Stimulated activated naive CD8-positive, alpha-beta T cell treated with anti-CD3 and anti-CD28 coated beads, Interleukin-15, Interleukin-2, amounts not matched to agents 100 U/mL and 50 U/mL, for 24 hours (primary cell): ENCODE measurements at regions not wholly inside any gene's neighbourhood (a gene's known extent, or its start where the extent isn't known, plus 50 kb on each side); places are given as distances from the start of the nearest gene placed in this dataset.

ENCODE experiments used
- ATAC-seq: fragments of 150-1000 bp; cut with Tn5 transposase; one replicate; pipeline ENCODE4 v1.10.0; 2021
- DNase-seq: peaks from one replicate; pipeline ENCODE4 v3.0.0; 2021

DNA sequence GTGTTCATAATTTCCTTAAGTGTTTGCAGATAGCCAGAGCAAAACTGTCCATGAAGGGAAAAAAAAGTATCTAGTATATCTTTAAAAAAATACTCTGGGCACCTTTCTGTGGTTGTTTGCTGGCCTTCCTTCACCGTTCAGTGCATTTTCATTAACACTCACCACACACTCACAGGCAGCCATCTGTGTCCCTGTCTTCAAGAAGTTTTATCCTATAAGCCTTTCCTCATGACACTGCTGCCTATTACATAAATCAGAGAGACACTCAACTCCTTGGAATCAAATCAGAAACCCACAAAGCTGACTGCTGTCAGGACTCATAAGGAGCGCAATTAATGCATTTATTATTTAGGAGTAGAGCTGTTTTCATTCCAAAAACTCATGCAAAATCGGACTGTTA lies 1720.2 kb downstream of the PCDH7 start:
- no peak for DNase-seq
- no peak for ATAC-seq

DNA sequence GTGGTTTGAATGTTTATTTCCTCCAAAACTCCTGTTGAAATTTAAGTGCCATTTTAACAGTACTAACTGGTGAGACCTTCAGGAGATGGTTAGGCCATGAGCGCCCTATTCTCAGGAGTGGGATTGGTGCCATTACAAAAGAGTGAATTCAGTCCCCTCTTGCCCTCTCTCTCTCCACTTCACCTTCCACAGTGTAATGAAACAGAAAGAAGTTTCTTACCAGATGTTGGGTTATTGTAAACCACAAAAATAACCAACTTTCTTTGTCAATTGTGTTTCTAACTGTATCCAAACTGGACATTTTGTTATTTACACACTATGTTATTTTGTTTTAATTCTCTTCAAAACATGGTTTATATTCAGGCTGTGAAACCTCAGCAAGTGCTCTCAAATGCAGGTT lies 1734.3 kb downstream of the PCDH7 start:
- ATAC-seq: no peak

DNA sequence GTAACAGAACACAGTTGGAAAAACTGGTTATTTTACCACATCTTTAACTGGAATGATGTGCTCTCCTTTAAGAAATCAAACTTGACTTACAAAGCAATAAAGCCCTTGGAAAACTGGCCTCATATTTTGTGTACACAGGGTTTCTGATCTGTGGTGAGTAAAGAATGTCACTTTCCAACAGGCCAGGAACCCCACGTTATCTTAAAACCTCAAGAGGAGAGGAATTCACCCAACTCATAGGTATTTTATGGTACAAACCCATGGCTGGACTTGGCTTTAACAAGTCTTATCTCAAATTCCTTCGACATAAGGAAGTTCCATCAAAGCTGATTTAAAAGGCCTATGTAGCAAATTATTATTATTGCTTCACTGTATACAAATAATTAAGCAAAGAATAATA lies 1735.1 kb downstream of the PCDH7 start:
- DNase-seq (no peak), ATAC-seq (no peak)

More for the DNA sequence above, 1734.3 kb downstream of the PCDH7 start:
- DNase-seq: no peak

DNA sequence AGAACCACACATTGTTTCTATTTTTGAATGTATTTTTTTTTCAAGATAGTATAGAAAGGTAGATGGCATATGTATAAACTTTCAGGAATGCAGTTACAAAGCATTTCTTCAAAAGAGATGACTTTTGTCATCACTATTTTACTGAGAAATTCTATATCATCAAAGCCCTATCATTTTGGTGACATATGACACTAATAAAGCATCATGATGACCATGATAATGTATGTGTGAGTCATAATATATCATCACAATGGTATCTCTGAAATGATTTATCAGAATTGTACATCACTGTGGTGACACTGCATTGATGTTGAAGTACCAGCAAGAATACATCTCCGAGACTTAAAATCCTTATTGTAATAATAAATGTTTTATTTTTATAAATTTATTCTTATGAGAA lies 1740.8 kb downstream of the PCDH7 start:
- ATAC-seq: no peak
- no peak for DNase-seq

DNA sequence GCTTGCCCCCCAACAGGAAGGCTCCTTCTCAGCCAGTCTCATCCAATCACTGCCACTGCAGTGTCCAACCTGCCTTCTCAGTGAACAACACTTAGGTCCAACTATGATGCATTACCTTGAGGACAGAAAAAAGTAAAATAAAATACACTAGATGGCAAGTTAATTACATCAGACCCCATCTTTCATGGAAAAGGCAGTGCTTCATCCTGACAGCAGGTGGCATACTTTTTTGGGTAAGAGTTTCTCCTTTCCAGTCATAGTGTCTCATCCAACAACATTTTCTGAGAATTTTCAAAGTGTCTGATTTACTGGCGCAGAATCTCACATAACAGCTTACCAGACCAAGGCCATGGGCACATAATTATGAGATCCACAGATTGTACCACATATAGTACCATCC lies 1742.8 kb downstream of the PCDH7 start:
- ATAC-seq (no peak), DNase-seq (no peak)

DNA sequence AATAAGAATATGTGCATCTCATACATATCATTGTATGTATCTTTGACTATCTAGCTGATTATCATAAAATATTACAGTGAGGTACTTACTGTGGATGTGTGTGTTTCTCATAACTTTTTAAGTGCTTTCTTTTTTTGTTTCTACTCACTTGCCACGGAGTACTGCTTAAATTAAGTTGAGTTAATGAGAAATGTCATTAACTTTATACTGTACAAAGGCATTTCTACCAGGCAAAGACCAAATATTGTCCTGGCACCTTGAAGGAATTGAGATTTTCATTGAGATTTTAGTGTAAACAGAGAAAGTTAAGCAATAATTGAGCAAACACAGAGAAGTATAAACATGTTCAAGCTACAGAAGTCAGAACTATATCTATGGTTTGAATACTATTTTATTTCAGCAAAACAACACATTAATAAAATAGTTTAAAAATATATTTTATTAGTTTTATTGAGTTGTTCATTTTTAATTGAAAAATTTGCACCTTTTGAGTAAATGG lies 1750.0 kb downstream of the PCDH7 start:
- DNase-seq (no peak), ATAC-seq (no peak)

DNA sequence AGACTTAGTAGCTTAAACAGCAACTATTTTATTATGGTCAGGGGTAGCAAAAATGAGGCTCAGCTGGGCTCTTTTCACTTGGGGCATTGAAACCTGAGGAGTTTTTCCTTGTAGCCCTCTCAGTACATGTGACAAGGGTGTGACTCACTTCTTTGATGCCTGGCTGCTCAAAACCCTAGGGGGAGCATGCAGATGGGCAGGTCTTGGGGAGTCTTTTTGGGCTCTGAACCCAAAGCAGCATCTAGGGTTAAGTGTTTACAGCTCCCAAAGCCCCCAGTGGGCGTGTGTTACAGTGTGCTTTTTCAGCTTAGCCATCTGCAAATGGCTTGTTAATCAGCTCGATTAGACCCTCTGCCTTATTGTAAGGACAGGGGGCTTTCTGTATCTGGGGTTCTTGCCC lies 1752.7 kb downstream of the PCDH7 start:
- DNase-seq: no peak

DNA sequence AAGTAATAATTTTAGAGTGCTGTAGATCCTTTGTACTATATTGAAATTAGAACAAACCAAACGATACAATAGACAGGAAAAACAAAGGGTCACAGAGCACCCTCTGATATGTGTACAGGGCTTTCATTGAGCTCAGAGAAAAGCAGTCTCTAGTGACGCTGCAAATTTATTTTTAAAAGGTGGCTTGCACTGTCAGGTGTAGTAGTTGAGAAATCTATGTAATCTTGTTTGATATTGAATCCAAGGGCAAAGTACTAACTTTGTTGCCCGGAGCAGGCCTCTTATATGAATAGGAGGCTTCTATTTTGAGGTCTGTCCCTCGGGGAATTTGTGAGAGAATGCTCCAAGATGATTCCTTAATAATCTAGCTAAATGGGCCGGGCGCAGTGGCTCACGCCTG lies 1755.5 kb downstream of the PCDH7 start:
- ATAC-seq: no peak

More for the DNA sequence above, 1752.7 kb downstream of the PCDH7 start:
- no peak for ATAC-seq

DNA sequence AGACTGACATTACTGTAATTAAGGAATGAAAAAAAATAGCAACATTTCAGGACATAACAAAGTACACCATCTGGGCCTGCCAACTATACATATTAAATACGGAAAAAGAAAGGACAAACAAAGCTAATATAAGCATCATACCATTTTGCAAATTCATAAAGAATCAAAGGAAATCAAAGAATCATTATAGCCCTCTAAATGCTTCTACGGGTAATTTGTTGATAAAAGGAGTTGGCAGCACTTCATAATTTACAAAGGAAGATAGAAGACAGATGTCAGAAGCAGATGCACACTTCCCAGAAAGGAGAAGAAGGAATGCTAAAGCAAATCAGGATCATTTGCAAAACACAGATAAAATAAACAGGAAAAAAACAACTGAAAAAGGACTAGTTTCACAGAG lies 1757.3 kb downstream of the PCDH7 start:
- no peak for DNase-seq
- no peak for ATAC-seq

More for the DNA sequence above, 1755.5 kb downstream of the PCDH7 start:
- no peak for DNase-seq

DNA sequence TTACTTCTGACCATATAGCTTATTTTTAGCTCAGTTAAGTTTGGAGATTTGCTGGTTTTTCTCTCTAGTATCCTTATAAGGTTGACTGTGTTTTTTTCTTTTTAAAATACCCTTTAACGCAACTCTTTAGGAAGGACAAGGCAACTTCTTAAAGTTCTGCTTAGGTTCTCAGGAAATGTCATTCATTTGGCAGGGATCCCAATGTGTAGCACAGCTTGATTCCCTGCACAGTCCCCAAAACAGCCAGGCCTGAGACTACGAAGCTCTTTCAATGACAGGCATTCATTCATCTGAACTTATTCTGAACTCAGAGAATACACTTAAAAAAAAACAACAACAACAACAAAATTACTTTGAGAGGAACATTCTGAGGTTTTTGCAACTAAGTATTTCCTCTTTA lies 1765.8 kb downstream of the PCDH7 start:
- DNase-seq (no peak), ATAC-seq (no peak)

DNA sequence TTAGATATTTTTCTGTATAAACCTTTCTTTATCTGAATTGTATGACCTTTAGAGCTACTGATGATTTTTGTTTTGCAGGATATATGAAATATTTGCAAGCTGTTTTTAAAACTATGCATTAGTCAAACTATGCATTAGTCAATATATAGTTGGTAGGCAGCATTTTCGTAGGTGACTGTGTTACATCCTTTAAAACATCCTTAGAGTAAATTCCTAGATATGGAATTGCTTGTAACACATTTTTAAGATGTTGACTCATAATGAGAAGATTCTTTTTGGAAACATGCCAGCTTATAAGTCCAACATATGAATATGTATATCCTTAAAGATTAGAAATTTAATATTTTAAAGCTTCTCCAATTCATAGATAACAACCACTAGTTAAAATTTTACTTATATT lies 1768.5 kb downstream of the PCDH7 start:
- ATAC-seq: no peak
- no peak for DNase-seq

DNA sequence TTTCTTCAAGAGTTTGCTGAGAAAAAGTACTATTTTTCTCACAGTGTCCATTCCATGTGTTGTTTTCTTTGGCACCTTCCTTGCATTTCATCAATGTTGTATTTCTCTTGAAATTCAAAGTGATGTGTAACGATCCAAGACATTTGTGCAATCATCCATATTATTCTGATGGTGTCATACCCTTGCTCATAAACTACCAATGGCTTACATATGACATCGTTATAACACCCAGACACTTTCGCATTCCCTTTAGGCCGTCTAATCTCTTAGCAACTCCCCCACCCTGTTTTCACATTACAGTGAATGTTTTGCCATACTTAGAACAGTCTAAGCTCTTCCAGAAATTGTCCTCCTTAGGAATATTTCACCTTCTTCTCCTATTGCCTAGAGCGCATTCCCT lies 1779.0 kb downstream of the PCDH7 start:
- DNase-seq: no peak
- no peak for ATAC-seq

DNA sequence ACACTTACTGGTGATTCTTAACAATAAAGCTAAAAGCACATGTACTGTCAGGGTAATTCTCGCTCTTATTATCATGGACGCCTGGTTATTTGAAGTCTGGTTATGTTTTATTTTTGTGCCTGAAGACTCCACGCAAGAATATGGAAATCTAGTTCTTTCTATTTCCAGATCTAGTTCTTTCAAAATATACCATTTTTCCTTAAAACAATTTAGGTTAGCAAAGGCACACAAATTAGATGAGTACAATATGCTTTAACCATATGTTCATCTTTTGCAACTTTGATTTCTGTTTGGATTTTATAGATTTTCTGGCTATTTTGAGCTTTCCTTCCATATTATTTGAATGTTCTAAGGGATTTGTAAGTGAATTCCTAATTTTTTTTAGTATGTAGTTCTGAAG lies 1783.1 kb downstream of the PCDH7 start:
- no peak for ATAC-seq
- DNase-seq: no peak

DNA sequence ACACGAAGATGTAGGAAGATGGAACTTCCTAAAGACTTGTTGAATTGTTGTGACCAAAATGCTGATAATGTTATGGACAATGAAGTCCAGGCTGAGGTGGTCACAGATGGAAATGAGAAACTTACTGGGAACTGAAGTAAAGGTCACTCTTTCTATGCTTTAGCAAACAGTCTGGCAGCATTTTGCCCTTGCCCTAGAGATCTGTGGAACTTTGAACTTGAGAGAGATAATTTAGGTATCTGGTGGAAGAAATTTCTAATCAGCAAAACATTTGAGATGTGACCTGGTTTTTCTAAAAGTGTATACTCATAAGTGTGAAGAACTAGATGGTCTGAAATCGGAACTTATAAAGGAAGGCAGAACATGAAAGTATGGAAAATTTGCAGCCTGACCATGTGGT lies 1785.9 kb downstream of the PCDH7 start:
- DNase-seq (no peak), ATAC-seq (no peak)

DNA sequence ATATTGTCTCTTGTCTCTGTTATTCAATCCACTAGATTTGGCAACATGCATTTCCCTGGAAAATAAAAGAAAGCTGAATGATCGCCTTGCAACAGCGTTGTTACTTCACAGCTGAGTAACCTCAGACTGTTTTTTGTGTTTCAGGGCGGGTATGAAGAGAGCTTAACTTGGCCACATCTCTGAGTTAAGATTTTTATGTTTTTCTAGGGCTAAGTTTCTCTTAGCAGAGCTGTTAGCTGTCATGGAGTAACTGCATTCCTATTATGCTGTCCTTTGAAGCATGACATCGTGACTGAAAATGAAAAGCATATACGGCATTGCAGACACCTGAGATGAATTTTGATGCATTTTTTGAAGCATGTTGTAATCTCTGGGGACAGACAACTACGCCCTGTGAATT lies 1798.9 kb downstream of the PCDH7 start:
- ATAC-seq (no peak), DNase-seq (no peak)

DNA sequence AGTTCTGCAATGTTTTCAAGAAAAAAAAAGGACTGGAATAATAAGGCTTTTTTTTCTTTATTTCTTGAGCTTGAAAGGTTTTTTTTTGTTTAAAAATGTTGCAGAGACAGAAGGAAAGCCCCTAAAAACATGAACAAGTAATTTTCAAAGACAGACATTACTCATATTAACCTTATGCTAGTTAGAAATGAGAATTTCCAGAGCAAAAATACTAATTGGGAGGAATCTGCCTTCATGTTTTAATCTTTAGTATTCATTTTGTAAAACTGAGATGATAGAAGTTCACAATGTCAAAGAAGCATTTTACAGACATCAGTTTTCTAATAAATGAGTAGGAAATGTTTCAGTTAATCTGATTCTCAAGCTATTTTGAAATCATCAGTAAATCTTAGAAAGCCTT lies 1805.3 kb downstream of the PCDH7 start:
- no peak for DNase-seq
- no peak for ATAC-seq

DNA sequence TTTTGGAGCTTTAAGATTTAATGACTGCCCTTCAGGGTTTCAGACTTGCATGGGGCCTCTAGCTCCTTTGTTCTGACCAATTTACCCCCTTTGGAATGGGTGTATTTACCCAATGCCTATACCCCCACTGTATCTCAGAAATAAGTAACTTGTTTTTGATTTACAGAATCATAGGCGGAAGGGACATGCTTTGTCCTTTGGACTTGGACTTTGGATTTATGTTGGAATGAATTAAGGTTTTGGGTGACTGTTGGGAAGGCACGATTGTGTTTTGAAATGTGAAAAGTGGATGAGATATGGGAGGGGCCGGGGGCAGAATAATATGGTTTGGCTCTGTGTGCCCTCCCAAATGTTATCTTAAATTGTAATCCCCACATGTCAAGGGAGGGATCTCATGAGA lies 1824.7 kb downstream of the PCDH7 start:
- DNase-seq (no peak), ATAC-seq (no peak)

DNA sequence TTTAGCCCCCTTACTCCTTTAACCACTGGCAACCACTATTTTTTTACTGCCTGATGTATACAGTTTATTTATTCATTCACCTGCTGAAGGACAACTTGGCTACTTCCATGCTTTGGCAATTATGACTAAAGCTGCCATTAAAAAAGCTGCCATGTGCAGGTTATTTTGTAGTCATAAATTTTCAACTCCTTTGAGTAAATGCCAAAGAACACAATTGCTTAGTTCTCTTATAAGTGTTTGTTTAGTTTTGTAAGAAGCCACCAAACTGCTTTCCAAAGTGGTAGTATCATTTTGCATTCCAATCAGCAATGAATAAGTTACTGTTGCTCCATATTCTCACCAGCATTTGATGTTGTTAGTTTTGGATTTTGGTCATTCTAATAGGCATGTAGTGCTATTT lies 1831.8 kb downstream of the PCDH7 start:
- ATAC-seq: no peak
- DNase-seq: no peak

DNA sequence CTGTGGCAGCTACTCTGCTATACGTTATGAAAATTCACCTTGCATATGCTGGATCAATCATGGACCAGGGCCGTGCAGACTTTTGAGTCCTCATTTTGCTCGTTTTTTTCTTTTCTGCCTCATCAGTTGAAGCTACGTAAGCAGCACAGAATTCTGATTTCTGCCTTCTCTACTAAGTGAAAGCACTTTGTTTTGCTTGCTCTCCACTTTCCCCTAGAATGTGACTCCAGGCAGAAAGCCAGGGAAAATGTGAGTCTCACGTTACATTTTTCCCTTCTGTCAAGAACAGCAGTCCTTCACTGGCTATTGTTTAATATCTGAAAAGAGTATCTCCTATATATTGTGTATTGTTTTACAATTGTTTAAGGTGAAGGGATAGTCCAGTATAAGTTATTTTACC lies 1840.1 kb downstream of the PCDH7 start:
- DNase-seq: no peak
- no peak for ATAC-seq

DNA sequence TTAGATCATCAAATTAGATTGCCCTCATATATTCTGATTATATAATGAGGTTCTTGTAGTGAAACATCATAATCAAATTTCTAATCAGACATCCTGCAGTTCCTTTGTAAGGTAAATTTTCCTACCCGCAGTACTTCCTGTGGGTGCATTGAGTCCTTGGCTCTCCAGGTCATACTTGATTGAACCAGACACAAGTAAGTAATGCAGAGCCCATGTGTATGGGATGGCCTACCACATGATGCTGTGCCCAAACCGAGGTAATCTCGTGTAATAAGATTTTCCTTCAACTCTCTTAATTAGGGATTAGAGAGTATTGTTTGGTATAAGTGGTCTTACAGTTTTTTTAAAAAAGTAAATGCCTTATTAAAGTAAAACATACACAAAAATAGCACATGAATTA lies 1841.8 kb downstream of the PCDH7 start:
- no peak for ATAC-seq
- DNase-seq: no peak

DNA sequence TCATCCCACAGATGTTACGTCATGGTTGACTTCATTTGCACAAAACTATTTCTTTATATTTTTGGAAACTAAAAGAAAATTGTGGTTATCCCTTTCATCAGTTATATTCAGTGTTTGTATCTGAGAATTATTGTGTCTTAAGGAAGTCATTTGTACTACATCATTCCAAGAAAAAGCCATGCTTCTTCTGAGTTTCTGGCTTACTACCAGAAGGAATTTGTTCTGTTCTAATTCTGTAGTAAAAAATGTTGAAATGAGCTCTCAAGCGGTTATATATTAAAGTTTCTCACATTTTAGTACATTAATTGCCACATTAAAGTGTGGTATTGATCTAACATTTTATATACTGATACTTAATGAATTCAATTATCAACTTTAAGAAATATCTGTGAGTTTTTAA lies 1844.5 kb downstream of the PCDH7 start:
- ATAC-seq: no peak
- no peak for DNase-seq

DNA sequence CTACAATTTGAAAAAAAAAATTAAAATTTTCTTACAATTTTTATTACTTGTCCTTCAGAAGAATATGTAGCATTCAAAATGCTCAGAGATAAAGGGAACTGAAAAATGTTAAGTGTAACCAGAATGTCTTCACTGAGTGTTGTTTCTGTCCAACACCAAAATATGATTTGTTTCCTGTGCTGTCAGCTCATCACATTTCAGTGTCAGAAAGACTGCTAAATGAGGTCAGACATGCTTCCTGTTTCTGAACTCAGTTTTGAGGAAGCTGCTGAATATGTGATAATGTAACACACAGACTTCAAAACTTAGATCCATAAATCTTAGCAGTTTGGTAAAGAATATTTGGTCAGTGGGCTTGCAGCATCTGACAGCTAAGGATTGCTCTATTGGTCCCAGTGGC lies 1849.7 kb downstream of the PCDH7 start:
- ATAC-seq: no peak

DNA sequence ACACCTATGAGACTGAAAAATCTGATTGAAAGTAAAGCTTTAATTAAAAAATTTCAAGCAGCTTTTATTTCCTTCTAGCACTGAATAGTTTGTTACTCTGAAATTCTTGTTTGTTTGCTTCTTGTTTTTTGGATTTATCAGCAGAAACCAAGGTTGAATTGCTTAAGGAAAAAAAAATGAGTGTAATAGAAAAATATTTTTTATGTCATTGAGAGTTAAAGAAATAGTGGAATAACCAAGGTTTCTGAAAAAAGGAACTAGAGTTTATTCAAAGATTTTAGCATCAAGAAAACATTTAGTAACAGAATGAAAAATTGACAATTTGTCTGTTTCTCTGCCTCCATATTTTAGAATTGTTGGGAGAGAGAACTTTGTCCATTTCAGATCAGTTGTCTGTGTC lies 1852.2 kb downstream of the PCDH7 start:
- no peak for ATAC-seq
- no peak for DNase-seq

More for the DNA sequence above, 1849.7 kb downstream of the PCDH7 start:
- DNase-seq: no peak

DNA sequence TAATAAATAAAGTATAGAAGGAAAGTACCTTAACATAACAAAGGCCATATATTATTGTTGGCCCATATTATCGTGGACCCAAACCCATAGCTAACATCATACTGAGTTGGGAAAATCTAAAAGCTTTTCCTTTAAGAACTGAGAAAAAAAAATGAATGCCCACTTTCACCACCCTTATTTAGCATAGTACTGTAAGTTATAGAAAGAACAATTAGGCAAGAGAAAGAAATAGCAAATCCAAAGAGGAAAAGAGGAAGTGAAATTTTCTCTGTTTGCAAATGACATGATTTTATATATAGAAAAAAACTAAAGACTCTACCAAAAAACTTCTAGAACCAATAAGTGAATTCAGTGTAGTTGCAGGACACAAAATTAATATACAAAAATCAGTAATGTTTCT lies 1854.6 kb downstream of the PCDH7 start:
- ATAC-seq: no peak
- no peak for DNase-seq

DNA sequence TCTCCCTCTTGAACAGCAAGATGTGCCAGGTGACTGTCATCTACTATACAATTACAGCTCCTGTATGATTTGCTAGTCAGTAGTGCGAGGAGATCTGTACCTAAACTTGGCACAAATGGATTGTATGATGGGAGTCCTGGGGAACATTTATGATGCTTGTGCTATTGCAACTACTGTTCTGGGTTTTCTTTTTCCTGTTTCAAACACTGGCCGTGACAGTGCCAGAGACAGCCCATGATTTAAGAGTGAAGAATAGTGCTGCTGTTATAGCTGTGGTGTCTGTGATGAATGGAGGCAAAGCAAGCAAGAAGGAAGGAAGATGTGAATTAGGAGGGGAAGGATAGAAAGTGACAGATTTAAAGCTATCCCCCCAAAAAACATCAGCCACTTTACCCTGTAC lies 1868.9 kb downstream of the PCDH7 start:
- no peak for DNase-seq
- no peak for ATAC-seq
